HCT116 (cell line): ENCODE measurements at regions not wholly inside any gene's neighbourhood (a gene's known extent, or its start where the extent isn't known, plus 50 kb on each side); places are given as distances from the start of the nearest gene placed in this dataset.

Experiments
- ATAC-seq: fragments of 200-7000 bp; cut with Tn5 transposase; 2 replicates; pipeline ENCODE4 v1.9.1; 2020; ENCODE audit warnings: mild to moderate bottlenecking, moderate library complexity
- BruUV-seq: library from RNA; stranded (reverse); fragments of 400-500 nt; replicated peaks from 2 replicates; lab custom pipeline; 2021; lab: Mats Ljungman, UMichigan
- CTCF ChIA-PET: fragments of 300-600 bp; sonication (Branson Sonifier 250); formaldehyde crosslinking; loops from one replicate; lab custom pipeline; 2021; ENCODE audit warnings: antibody characterized with exemption; lab: Charles Lee
- POLR2A ChIA-PET: fragments of 300-600, 350-600 bp; sonication (Branson Sonifier 250); formaldehyde crosslinking; loops from one replicate; lab custom pipeline; 2021; ENCODE audit warnings: antibody characterized with exemption; lab: Charles Lee
- RAD21 ChIA-PET, 2 experiments: fragments of 300-600 bp; sonication (Branson Sonifier 250); formaldehyde crosslinking; loops; one replicate each; lab custom pipeline; 2023; ENCODE audit warnings: low total read pairs in 2 of 2; ENCODE audit not compliant: uncharacterized antibody in 2 of 2, unreplicated experiment in 2 of 2, low non-redundant PET in 1 of 2; lab: Charles Lee
- DNase-seq: peaks from one replicate; pipeline ENCODE4 v3.0.0-alpha.2; 2010; ENCODE audit warnings: low read depth, low spot score
- H2AFZ ChIP-seq: fragments of 200-600 bp; shearing (Covaris generic), sonication (generic); 2 replicates; pipeline ENCODE4 v1.6.1; 2017; ENCODE audit warnings: low read depth, mixed run types, mixed read lengths, antibody characterized with exemption, low read length; ENCODE audit not compliant: poor library complexity, severe bottlenecking
- H3K27ac ChIP-seq: 2 replicates; pipeline ENCODE4 v1.5.1; 2012; ENCODE audit warnings: low read depth, low read length
- H3K27me3 ChIP-seq: fragments of 200-600 bp; sonication (generic); 2 replicates; pipeline ENCODE4 v1.6.1; 2016; ENCODE audit warnings: mixed run types, low read length, mixed read lengths; ENCODE audit not compliant: insufficient read depth
- H3K36me3 ChIP-seq, 2 experiments: fragments of 200-500 bp in 1 of 2; fragments of 200-600 bp in 1 of 2; sonication (Bioruptor generic) in 1 of 2; sonication (generic) in 1 of 2; 2 replicates each; pipeline versions ENCODE4 v1.5.1 to v1.6.1; 2014 to 2016; ENCODE audit warnings: low read length in 2 of 2, inconsistent platforms in 1 of 2, mixed read lengths in 1 of 2, mixed run types in 1 of 2; ENCODE audit not compliant: insufficient read depth in 2 of 2, control insufficient read depth in 1 of 2
- H3K4me1 ChIP-seq, 2 experiments: fragments of 200-600 bp in 1 of 2; sonication (generic) in 1 of 2; 2 replicates each; pipeline versions ENCODE4 v1.5.1 to v1.6.1; 2012 to 2017; ENCODE audit warnings: low read length in 2 of 2, inconsistent platforms in 1 of 2, mild to moderate bottlenecking in 1 of 2, mixed read lengths in 1 of 2, mixed run types in 1 of 2, moderate library complexity in 1 of 2; ENCODE audit not compliant: insufficient read depth in 2 of 2, control insufficient read depth in 1 of 2
- H3K4me2 ChIP-seq: fragments of 200-600 bp; sonication (generic); 2 replicates; pipeline ENCODE4 v1.6.1; 2017; ENCODE audit warnings: mixed run types, low read length, mixed read lengths
- H3K4me3 ChIP-seq, 2 experiments: fragments of 200-600 bp in 1 of 2; sonication (generic) in 1 of 2; replicated peaks in 1 of 2; 2 replicates each; pipeline ENCODE4 v1.5.1; 2011 to 2016; ENCODE audit warnings: low read length in 2 of 2, control low read depth in 1 of 2, low read depth in 1 of 2, mild to moderate bottlenecking in 1 of 2, mixed read lengths in 1 of 2, mixed run types in 1 of 2
- H3K79me2 ChIP-seq: fragments of 200-600 bp; sonication (generic); 2 replicates; pipeline ENCODE4 v1.6.1; 2017; ENCODE audit warnings: mild to moderate bottlenecking, mixed run types, low read length, moderate library complexity, mixed read lengths; ENCODE audit not compliant: insufficient read depth
- H3K9ac ChIP-seq: fragments of 200-600 bp; sonication (generic); 2 replicates; pipeline ENCODE4 v1.6.1; 2016; ENCODE audit warnings: low read length, mixed read lengths
- H3K9me2 ChIP-seq: fragments of 200-600 bp; sonication (generic), shearing (Covaris generic); 2 replicates; pipeline ENCODE4 v1.6.1; 2017; ENCODE audit warnings: mixed run types, mild to moderate bottlenecking, moderate library complexity; ENCODE audit not compliant: insufficient read depth
- H3K9me3 ChIP-seq, 2 experiments: fragments of 200-500 bp in 1 of 2; fragments of 200-600 bp in 1 of 2; sonication (Bioruptor generic) in 1 of 2; sonication (generic) in 1 of 2; 2 replicates each; pipeline ENCODE4 v1.6.1; 2014 to 2017; ENCODE audit warnings: low read length in 2 of 2, mixed read lengths in 2 of 2, inconsistent platforms in 1 of 2, low read depth in 1 of 2, mild to moderate bottlenecking in 1 of 2, mixed run types in 1 of 2, moderate library complexity in 1 of 2; ENCODE audit not compliant: control insufficient read depth in 1 of 2, insufficient read depth in 1 of 2
- H4K20me1 ChIP-seq: fragments of 200-600 bp; sonication (generic), shearing (Covaris generic); 2 replicates; pipeline ENCODE4 v1.6.1; 2017; ENCODE audit warnings: mixed run types, mild to moderate bottlenecking, moderate library complexity; ENCODE audit not compliant: insufficient read depth
- CBX3 ChIP-seq: IDR thresholded peaks from 2 replicates; pipeline ENCODE4 v1.6.1; 2012; ENCODE audit warnings: low read depth
- CEBPB ChIP-seq: IDR thresholded peaks from 2 replicates; pipeline ENCODE4 v1.6.1; 2012; ENCODE audit warnings: low read depth
- EZH2 ChIP-seq: fragments of 200-600 bp; sonication (generic); IDR thresholded peaks from 2 replicates; pipeline ENCODE4 v1.6.1; 2017; ENCODE audit warnings: antibody characterized with exemption, mixed run types
- EZH2phosphoT487 ChIP-seq: fragments of 200-600 bp; IDR thresholded peaks from 2 replicates; pipeline ENCODE4 v1.6.1; 2018; ENCODE audit warnings: antibody characterized with exemption, borderline replicate concordance
- JUND ChIP-seq: IDR thresholded peaks from 2 replicates; pipeline ENCODE4 v1.6.1; 2012
- POLR2A ChIP-seq: IDR thresholded peaks from 2 replicates; pipeline ENCODE4 v1.7.0; 2011; ENCODE audit warnings: borderline replicate concordance; ENCODE audit not compliant: insufficient read depth, insufficient read length; ENCODE audit errors: extremely low read depth
- SP1 ChIP-seq: IDR thresholded peaks from 2 replicates; pipeline ENCODE4 v1.6.1; 2012; ENCODE audit warnings: low read depth
- SRF ChIP-seq: IDR thresholded peaks from 2 replicates; pipeline ENCODE4 v1.6.1; 2012; ENCODE audit warnings: low read depth
- YY1 ChIP-seq: IDR thresholded peaks from 2 replicates; pipeline ENCODE4 v1.6.1; 2011; ENCODE audit warnings: low read length, low read depth, moderate library complexity, mild to moderate bottlenecking; ENCODE audit not compliant: insufficient replicate concordance; ENCODE audit errors: extremely low read depth
- ZNF274 ChIP-seq: fragments of 200-500 bp; sonication (Bioruptor generic); IDR thresholded peaks from 2 replicates; pipeline ENCODE4 v1.6.1; 2014; ENCODE audit warnings: mild to moderate bottlenecking, low read depth, low read length, inconsistent platforms
- intact Hi-C: fragments of 100-400 bp; cut with micrococcal nuclease; formaldehyde crosslinking; loops from 2 replicates; pipeline ENCODE4 v1.10.0; 2022
- TF ChIP-seq, protein P1 (sequence below): IDR thresholded peaks from 2 replicates; pipeline ENCODE4 v1.6.1; 2011; ENCODE audit warnings: mild to moderate bottlenecking, low read length, moderate library complexity; ENCODE audit not compliant: insufficient replicate concordance; ENCODE audit errors: extremely low read depth
- TF ChIP-seq, protein P2 (sequence below): IDR thresholded peaks from 2 replicates; pipeline ENCODE4 v1.6.1; 2012
- TF ChIP-seq, protein P3 (sequence below): IDR thresholded peaks from 2 replicates; pipeline ENCODE4 v1.6.1; 2012

DNA sequence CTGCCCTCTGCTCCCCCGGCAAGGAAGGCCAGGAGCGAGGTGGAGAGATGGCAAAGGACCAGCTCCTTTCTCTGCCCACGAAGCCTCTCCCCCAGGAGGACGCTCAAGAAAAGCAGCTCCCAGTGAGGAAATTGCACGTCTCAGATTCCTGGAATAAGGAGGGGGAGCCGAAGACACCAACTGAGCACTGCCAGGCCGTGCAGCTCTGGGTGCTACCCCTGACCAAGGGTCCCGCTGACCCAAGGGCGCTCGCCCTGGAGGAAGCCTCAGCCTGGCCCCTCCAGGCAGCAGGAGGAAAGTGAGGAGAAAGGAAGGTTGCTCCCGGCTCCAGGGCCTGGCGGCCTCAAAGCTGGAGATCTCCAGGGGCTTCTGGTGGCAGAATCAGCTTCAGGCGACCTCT is 174.1 kb upstream of the SFSWAP start:
- DNase-seq, result no peak
- no peaks in the 10 kb centered on the region for H3K4me1 ChIP-seq
- no peak overlapping the region for H3K27ac ChIP-seq
- no peaks in the 10 kb centered on the region for H3K79me2 ChIP-seq
- POLR2A ChIA-PET, result no interaction called here
- H3K9ac ChIP-seq, result no peak overlapping the region
- BruUV-seq, result no TSS peak
- no peak overlapping the region for H3K4me3 ChIP-seq
- TF ChIP-seq YY1 (no peak), SP1 (no peak), POLR2A (no peak), EZH2 (no peak), CEBPB (no peak), EZH2phosphoT487 (no peak), JUND (no peak)
- TF ChIP-seq, protein P1, sequence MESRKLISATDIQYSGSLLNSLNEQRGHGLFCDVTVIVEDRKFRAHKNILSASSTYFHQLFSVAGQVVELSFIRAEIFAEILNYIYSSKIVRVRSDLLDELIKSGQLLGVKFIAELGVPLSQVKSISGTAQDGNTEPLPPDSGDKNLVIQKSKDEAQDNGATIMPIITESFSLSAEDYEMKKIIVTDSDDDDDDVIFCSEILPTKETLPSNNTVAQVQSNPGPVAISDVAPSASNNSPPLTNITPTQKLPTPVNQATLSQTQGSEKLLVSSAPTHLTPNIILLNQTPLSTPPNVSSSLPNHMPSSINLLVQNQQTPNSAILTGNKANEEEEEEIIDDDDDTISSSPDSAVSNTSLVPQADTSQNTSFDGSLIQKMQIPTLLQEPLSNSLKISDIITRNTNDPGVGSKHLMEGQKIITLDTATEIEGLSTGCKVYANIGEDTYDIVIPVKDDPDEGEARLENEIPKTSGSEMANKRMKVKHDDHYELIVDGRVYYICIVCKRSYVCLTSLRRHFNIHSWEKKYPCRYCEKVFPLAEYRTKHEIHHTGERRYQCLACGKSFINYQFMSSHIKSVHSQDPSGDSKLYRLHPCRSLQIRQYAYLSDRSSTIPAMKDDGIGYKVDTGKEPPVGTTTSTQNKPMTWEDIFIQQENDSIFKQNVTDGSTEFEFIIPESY, result no peak
- TF ChIP-seq, all 23 proteins: peak for 0
- H4K20me1 ChIP-seq, result no peaks in the 10 kb centered on the region
- no peak for ATAC-seq
- H3K4me2 ChIP-seq, result no peak overlapping the region
- intact Hi-C loops, result no loop called here
- no peak overlapping the region for H2AFZ ChIP-seq
- no peaks in the 10 kb centered on the region for H3K9me2 ChIP-seq
- CTCF ChIA-PET, result no interaction called here
- H3K9me3 ChIP-seq, result no peaks in the 10 kb centered on the region
- no peaks in the 10 kb centered on the region for H3K36me3 ChIP-seq
- RAD21 ChIA-PET, result no interaction called here
- peaks cover 10% of the 10 kb centered on the region; the same call in 1 of the 2 replicates for H3K27me3 ChIP-seq

DNA sequence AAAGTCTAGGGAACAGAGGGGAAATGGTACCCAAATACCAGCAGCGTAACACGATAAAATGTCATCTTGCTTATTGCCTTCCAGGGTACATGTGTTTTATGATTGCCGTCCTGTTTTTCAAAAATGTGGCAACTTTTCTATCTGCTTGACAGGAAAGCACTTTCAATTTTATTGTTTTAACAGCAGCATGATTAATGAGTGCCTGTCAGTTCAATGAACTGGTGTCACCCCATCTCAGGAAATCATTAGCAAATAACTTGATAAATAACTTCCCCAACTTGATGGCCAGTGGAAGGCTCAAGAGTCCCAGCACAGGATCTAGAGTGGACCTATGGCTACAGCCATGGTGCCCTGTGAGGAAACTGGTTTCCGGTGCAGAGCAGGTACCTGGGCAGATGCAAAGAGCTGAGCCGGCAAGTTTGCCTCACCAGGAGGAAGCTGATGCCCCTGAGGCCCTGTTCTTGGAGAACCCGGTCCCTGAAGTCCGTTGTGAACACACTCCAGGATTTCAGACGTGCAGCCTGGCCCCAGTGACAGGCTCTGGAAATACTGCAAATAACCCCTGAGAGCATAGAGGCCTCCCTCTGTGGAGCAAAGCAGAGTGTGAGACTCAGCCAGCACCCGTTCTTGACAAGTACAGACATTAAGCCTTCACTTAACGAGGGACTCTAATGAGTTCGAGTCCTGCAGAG is 173.5 kb upstream of the SFSWAP start:
- RAD21 ChIA-PET, result no interaction called here
- TF ChIP-seq, protein P2, sequence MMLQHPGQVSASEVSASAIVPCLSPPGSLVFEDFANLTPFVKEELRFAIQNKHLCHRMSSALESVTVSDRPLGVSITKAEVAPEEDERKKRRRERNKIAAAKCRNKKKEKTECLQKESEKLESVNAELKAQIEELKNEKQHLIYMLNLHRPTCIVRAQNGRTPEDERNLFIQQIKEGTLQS, result no peak
- TF ChIP-seq CBX3 (no peak), ZNF274 (no peak), SRF (no peak), SP1 (0 out of 2 replicates have a peak, but pooled peaks have one; percentile 18)
- TF ChIP-seq, protein P3, sequence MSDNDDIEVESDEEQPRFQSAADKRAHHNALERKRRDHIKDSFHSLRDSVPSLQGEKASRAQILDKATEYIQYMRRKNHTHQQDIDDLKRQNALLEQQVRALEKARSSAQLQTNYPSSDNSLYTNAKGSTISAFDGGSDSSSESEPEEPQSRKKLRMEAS, result no peak
- TF ChIP-seq, protein P1, result no peak
- TF ChIP-seq, all 23 proteins: peak for 1
- ATAC-seq (no peak), DNase-seq (no peak)
- CTCF ChIA-PET, result interaction anchor here (1.0 kb wide), 1 partner anchor 82 kb away, joined by 3 read pairs; no protein-coding TSS in a partner anchor
- Histone ChIP-seq H2AFZ (no peak overlapping the region), H3K27ac (no peak overlapping the region), H3K4me2 (no peak overlapping the region), H3K9me2 (no peaks in the 10 kb centered on the region), H3K9me3 (no peaks in the 10 kb centered on the region), H4K20me1 (no peaks in the 10 kb centered on the region), H3K36me3 (no peaks in the 10 kb centered on the region), H3K4me1 (no peaks in the 10 kb centered on the region), H3K9ac (no peak overlapping the region), H3K79me2 (no peaks in the 10 kb centered on the region), H3K27me3 (peaks cover 10% of the 10 kb centered on the region; the same call in 1 of the 2 replicates), H3K4me3 (no peak overlapping the region)
- no TSS peak for BruUV-seq
- POLR2A ChIA-PET, result no interaction called here
- intact Hi-C loops, result no loop called here
